ENCODE measurements at regions not wholly inside any gene's neighbourhood (a gene's known extent, or its start where the extent isn't known, plus 50 kb on each side); places are given as distances from the start of the nearest gene placed in this dataset.

- peak; percentile 36 for DNase-seq (ENCODE audit: low read depth)
- no peak for TF ChIP-seq CTCF (IDR thresholded peaks at IDR 0.05; ENCODE audit: insufficient read depth, low read depth, low read length, missing control alignments)
- no peak overlapping the region for H3K4me3 ChIP-seq (ENCODE audit: low read length)
These were observed 78.6 kb upstream of the PBX1 start for GRCh38 chr1:164480285-164480907.

- no peak for TF ChIP-seq CTCF (IDR thresholded peaks at IDR 0.05; ENCODE audit: insufficient read depth, low read depth, low read length, missing control alignments)
- no peak for DNase-seq (ENCODE audit: low read depth)
- H3K4me3 ChIP-seq (ENCODE audit: low read length), result no peak overlapping the region
These were observed 63.1 kb upstream of the PBX1 start for GRCh38 chr1:164495905-164496304.

- TF ChIP-seq CTCF (IDR thresholded peaks at IDR 0.05; ENCODE audit: insufficient read depth, low read depth, low read length, missing control alignments), result no peak
- H3K4me3 ChIP-seq (ENCODE audit: low read length), result no peak overlapping the region
These were observed 60.2 kb upstream of the PBX1 start for GRCh38 chr1:164498792-164499191.

GRCh38 chr1:164504749-164505148 lies 54.2 kb upstream of the PBX1 start:
- no peak for TF ChIP-seq CTCF (IDR thresholded peaks at IDR 0.05; ENCODE audit: insufficient read depth, low read depth, low read length, missing control alignments)
- DNase-seq (ENCODE audit: low read depth), result peak; percentile 78

More at GRCh38 chr1:164498792-164499191, 60.2 kb upstream of the PBX1 start:
- DNase-seq (ENCODE audit: low read depth), result no peak

More at GRCh38 chr1:164504749-164505148, 54.2 kb upstream of the PBX1 start:
- no peak overlapping the region for H3K4me3 ChIP-seq (ENCODE audit: low read length)

Data from epithelial cell of esophagus (primary cell).